RWPE1 (cell line): ENCODE measurements at regions not wholly inside any gene's neighbourhood (a gene's known extent, or its start where the extent isn't known, plus 50 kb on each side); places are given as distances from the start of the nearest gene placed in this dataset.

Source experiments
- CTCF ChIA-PET: fragments of 350-600 bp; sonication (Branson Sonifier 250); formaldehyde crosslinking; extraction: SDS; loops from one replicate; lab custom pipeline; 2021; lab: Yijun Ruan, JAX
- POLR2A ChIA-PET: fragments of 400-600 bp; formaldehyde crosslinking; extraction: SDS; loops from one replicate; lab custom pipeline; 2020; ENCODE audit warnings: antibody characterized with exemption; ENCODE audit not compliant: low non-redundant PET; lab: Yijun Ruan, JAX
- DNase-seq: peaks from one replicate; pipeline ENCODE4 v3.0.0; 2012; ENCODE audit warnings: low spot score
- H3K27ac ChIP-seq: fragments of 450-650 bp; 2 replicates; pipeline ENCODE4 v1.5.1; 2017
- CTCF ChIP-seq: fragments of 450-650 bp; conservative IDR thresholded peaks from 2 replicates; pipeline ENCODE4 v1.5.1; 2017; ENCODE audit warnings: low read depth, mild to moderate bottlenecking

- H3K27ac ChIP-seq, result no peak overlapping the region
- ChIA-PET POLR2A (no interaction called here), CTCF (no interaction called here)
- TF ChIP-seq CTCF, result no peak
- no peak for DNase-seq
These were observed 150.6 kb downstream of the ZNF648 start for GRCh38 chr1:181910905-181911304.

- H3K27ac ChIP-seq, result no peak overlapping the region
- ChIA-PET CTCF (no interaction called here), POLR2A (no interaction called here)
- no peak for TF ChIP-seq CTCF
- DNase-seq, result no peak
These were observed 152.5 kb downstream of the ZNF648 start for GRCh38 chr1:181909010-181909409.

GRCh38 chr1:181906631-181907030 lies 154.9 kb downstream of the ZNF648 start:
- TF ChIP-seq CTCF, result no peak
- POLR2A ChIA-PET, result no interaction called here
- no peak overlapping the region for H3K27ac ChIP-seq
- no peak for DNase-seq
- CTCF ChIA-PET, result no interaction called here

- no peak overlapping the region for H3K27ac ChIP-seq
- ChIA-PET CTCF (no interaction called here), POLR2A (no interaction called here)
- no peak for DNase-seq
- TF ChIP-seq CTCF, result no peak
These were observed 155.4 kb downstream of the ZNF648 start for GRCh38 chr1:181905944-181906597.

- ChIA-PET CTCF (interaction anchor here (0.7 kb wide), 1 partner anchor 337 kb away, joined by 3 read pairs; no protein-coding TSS in a partner anchor), POLR2A (no interaction called here)
- no peak for TF ChIP-seq CTCF
- no peak overlapping the region for H3K27ac ChIP-seq
- DNase-seq, result no peak
These were observed 162.7 kb downstream of the ZNF648 start for GRCh38 chr1:181898773-181899172.

GRCh38 chr1:181896824-181897223 lies 164.7 kb downstream of the ZNF648 start:
- no peak for DNase-seq
- H3K27ac ChIP-seq, result no peak overlapping the region
- ChIA-PET POLR2A (no interaction called here), CTCF (no interaction called here)
- no peak for TF ChIP-seq CTCF
